Memory B cell (primary cell): ENCODE measurements at regions not wholly inside any gene's neighbourhood (a gene's known extent, or its start where the extent isn't known, plus 50 kb on each side); places are given as distances from the start of the nearest gene placed in this dataset.

ENCODE experiments used
- ATAC-seq: fragments of 150-1000 bp; cut with Tn5 transposase; 2 replicates; pipeline ENCODE4 v1.10.0; 2021; ENCODE audit warnings: low read depth, mild to moderate bottlenecking, moderate library complexity
- DNase-seq, 2 donors: peaks; one replicate each; pipeline ENCODE4 v3.0.0; 2022; ENCODE audit warnings: low spot score in 2 of 2
- H3K27ac Mint-ChIP-seq: one replicate; pipeline ENCODE4 v1.8.0; 2022; ENCODE audit warnings: mild to moderate bottlenecking, moderate library complexity, mixed read lengths
- H3K27me3 Mint-ChIP-seq: one replicate; pipeline ENCODE4 v1.8.0; 2022; ENCODE audit warnings: mixed read lengths
- H3K36me3 Mint-ChIP-seq: one replicate; pipeline ENCODE4 v1.8.0; 2022; ENCODE audit warnings: mild to moderate bottlenecking, mixed read lengths
- H3K4me1 Mint-ChIP-seq: one replicate; pipeline ENCODE4 v1.8.0; 2022; ENCODE audit warnings: mixed read lengths
- H3K4me3 Mint-ChIP-seq: one replicate; pipeline ENCODE4 v1.8.0; 2022; ENCODE audit warnings: mild to moderate bottlenecking, moderate library complexity, mixed read lengths
- H3K9me3 Mint-ChIP-seq: one replicate; pipeline ENCODE4 v1.8.0; 2022; ENCODE audit warnings: mixed read lengths

DNA sequence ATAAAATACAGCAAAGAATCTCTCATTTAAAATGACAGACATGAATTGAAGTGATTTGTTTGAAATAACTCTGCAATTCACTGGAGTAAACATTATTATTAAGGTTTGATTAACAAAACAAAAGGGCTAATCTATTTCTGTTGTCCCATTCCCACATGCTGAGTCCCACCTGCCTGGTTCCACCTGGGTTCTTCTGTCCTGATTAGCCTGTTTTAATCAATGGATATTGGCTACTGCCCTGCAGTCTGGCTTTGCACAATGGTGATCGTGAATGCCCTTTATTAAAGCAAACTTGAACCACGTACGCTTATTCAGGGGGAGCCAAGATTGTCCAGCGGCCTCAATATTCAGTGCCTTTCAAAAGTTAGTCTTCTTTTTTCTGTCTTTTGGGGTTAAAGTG, 72.8 kb upstream of the CDH19 start:
- ATAC-seq = no peak
- Mint-ChIP-seq H3K36me3 (no peaks in the 10 kb centered on the region), H3K27me3 (no peaks in the 10 kb centered on the region), H3K4me3 (no peak overlapping the region), H3K27ac (no peak overlapping the region), H3K9me3 (peaks cover 2% of the 10 kb centered on the region), H3K4me1 (no peaks in the 10 kb centered on the region)
- no peak for DNase-seq

DNA sequence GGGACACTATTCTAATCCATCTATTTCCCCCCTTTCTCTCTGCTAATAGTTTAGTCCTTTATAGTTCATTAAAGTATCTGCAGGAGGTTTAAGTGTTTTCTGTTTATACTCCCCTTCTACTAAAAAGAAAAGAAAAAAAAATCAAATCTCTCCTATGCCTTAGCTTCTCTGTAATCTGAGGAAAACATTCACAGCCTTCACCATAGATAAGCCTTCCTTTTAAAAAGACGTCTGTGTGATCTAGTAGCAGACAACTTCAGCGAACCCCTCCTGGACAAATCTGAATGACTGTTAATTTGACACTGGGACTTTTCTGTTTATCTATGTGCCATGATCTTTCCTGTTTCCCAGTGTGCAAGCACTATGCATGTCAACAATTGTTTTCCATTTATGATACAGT, 70.4 kb upstream of the CDH19 start:
- H3K4me3 Mint-ChIP-seq = no peak overlapping the region
- H3K9me3 Mint-ChIP-seq = peaks cover 2% of the 10 kb centered on the region
- H3K27ac Mint-ChIP-seq = no peak overlapping the region
- H3K4me1 Mint-ChIP-seq = no peaks in the 10 kb centered on the region
- no peaks in the 10 kb centered on the region for H3K36me3 Mint-ChIP-seq
- ATAC-seq = no peak
- DNase-seq = no peak
- H3K27me3 Mint-ChIP-seq = no peaks in the 10 kb centered on the region

DNA sequence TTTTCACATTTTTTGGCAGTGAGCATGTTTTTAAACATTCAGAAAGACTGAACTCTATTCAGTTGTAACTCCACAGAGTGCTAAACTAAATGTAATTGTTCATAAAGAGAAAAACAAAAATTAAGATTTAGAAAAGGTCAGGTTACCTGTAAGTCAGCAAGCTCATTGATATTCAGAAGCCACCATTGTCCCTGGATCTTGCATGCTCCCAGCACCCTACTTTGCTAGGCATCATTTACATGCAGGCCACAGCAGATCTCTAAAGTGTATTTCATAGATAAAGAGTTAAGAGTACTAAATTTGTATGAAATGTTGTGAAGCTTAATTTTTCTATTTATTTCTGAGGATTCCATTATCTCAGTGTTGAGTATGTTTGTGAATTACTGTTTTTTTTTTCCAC, 64.8 kb upstream of the CDH19 start:
- no peaks in the 10 kb centered on the region for H3K36me3 Mint-ChIP-seq
- H3K9me3 Mint-ChIP-seq = no peaks in the 10 kb centered on the region
- H3K4me1 Mint-ChIP-seq = no peaks in the 10 kb centered on the region
- no peak overlapping the region for H3K4me3 Mint-ChIP-seq
- no peak overlapping the region for H3K27ac Mint-ChIP-seq
- H3K27me3 Mint-ChIP-seq = no peaks in the 10 kb centered on the region
- ATAC-seq = no peak
- no peak for DNase-seq

DNA sequence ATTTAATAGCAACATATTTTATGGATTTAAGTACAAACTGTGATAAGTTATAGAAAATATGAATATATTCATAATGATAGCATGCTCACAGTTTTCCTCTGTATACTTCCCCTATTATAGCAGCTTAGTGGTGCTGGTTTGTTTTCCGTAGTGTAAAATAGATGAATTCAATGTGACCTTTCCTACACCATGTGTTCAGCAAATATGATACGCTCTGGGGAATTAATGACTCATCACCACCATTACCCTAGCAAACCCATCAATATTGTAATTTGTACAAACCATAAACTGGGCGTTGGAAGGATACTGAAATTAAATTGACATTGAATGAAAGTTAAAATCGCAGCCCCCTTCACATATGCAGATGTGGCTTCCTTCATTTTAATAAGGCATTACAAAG, 58.7 kb upstream of the CDH19 start:
- H3K4me1 Mint-ChIP-seq = no peaks in the 10 kb centered on the region
- H3K36me3 Mint-ChIP-seq = no peaks in the 10 kb centered on the region
- no peak overlapping the region for H3K27ac Mint-ChIP-seq
- H3K27me3 Mint-ChIP-seq = no peaks in the 10 kb centered on the region
- H3K4me3 Mint-ChIP-seq = no peak overlapping the region
- no peak for ATAC-seq
- no peak for DNase-seq
- H3K9me3 Mint-ChIP-seq = peaks cover 2% of the 10 kb centered on the region

DNA sequence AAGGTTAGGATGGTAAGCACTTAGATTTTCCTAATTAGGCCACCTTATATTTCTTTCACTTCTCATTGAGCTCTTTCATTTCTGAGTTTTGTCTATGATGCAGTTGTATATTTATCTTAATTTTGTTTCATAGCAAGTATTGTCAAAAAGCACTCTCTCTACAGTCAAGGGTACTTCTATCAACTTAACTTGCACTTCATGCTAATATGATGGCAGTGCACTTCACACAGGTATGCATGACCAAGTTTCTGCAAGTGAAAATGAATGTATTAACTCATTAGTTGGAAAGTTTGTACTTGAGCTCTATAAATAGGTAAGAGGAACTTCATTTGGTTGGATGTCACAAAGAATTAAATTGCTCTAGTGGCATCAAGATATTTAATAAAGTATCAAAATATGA, 51.5 kb upstream of the CDH19 start:
- no peak overlapping the region for H3K27ac Mint-ChIP-seq
- H3K4me3 Mint-ChIP-seq = no peak overlapping the region
- DNase-seq (no peak), ATAC-seq (no peak)
- no peaks in the 10 kb centered on the region for H3K27me3 Mint-ChIP-seq
- H3K36me3 Mint-ChIP-seq = no peaks in the 10 kb centered on the region
- H3K4me1 Mint-ChIP-seq = no peaks in the 10 kb centered on the region
- H3K9me3 Mint-ChIP-seq = peaks cover 3% of the 10 kb centered on the region
